ENCODE measurements at regions not wholly inside any gene's neighbourhood (a gene's known extent, or its start where the extent isn't known, plus 50 kb on each side); places are given as distances from the start of the nearest gene placed in this dataset.

- Histone ChIP-seq H3K4me2 (ENCODE audit: low read depth, low read length, poor library complexity, severe bottlenecking) (no peak overlapping the region), H3K79me2 (ENCODE audit: insufficient read depth, low read length) (no peaks in the 10 kb centered on the region), H3K36me3 (ENCODE audit: insufficient read depth, low read length) (no peaks in the 10 kb centered on the region), H3F3A (ENCODE audit: low read depth) (no peaks in the 10 kb centered on the region), H4K20me1 (ENCODE audit: insufficient read depth, low read length, poor library complexity, severe bottlenecking) (no peaks in the 10 kb centered on the region), H3K9me3 (ENCODE audit: insufficient read depth, low read depth, low read length) (no peaks in the 10 kb centered on the region), H3K4me1 (ENCODE audit: insufficient read depth, low read length, poor library complexity, severe bottlenecking) (no peaks in the 10 kb centered on the region), H3K27me3 (ENCODE audit: insufficient read depth, low read length, poor library complexity, severe bottlenecking) (no peaks in the 10 kb centered on the region), H3K4me3 (ENCODE audit: low read length, poor library complexity, severe bottlenecking) (no peak overlapping the region), H2AFZ (ENCODE audit: low read length) (no peak overlapping the region), H3K9ac (ENCODE audit: low read depth, low read length, poor library complexity, severe bottlenecking) (no peak overlapping the region), H3K9me2 (replicated peaks; ENCODE audit: low read depth, low read length) (no peaks in the 10 kb centered on the region)
- TF ChIP-seq CTCF (conservative IDR thresholded peaks at IDR 0.05; ENCODE audit: low read length) = no peak
- TF ChIP-seq EZH2phosphoT487 (IDR thresholded peaks at IDR 0.05; ENCODE audit: borderline replicate concordance) = no peak
Observed at GRCh38 chr2:83042053-83042452, 1417.0 kb downstream of the SUCLG1 start.

- Histone ChIP-seq H3K4me1 (ENCODE audit: insufficient read depth, low read length, poor library complexity, severe bottlenecking) (no peaks in the 10 kb centered on the region), H3F3A (ENCODE audit: low read depth) (no peaks in the 10 kb centered on the region), H3K9me3 (ENCODE audit: insufficient read depth, low read depth, low read length) (no peaks in the 10 kb centered on the region), H3K4me2 (ENCODE audit: low read depth, low read length, poor library complexity, severe bottlenecking) (no peak overlapping the region), H3K9me2 (replicated peaks; ENCODE audit: low read depth, low read length) (no peaks in the 10 kb centered on the region), H4K20me1 (ENCODE audit: insufficient read depth, low read length, poor library complexity, severe bottlenecking) (no peaks in the 10 kb centered on the region), H3K79me2 (ENCODE audit: insufficient read depth, low read length) (no peaks in the 10 kb centered on the region), H3K4me3 (ENCODE audit: low read length, poor library complexity, severe bottlenecking) (no peak overlapping the region), H3K27me3 (ENCODE audit: insufficient read depth, low read length, poor library complexity, severe bottlenecking) (no peaks in the 10 kb centered on the region), H3K9ac (ENCODE audit: low read depth, low read length, poor library complexity, severe bottlenecking) (no peak overlapping the region), H2AFZ (ENCODE audit: low read length) (no peak overlapping the region), H3K36me3 (ENCODE audit: insufficient read depth, low read length) (no peaks in the 10 kb centered on the region)
- no peak for TF ChIP-seq CTCF (conservative IDR thresholded peaks at IDR 0.05; ENCODE audit: low read length)
- no peak for TF ChIP-seq EZH2phosphoT487 (IDR thresholded peaks at IDR 0.05; ENCODE audit: borderline replicate concordance)
Observed at GRCh38 chr2:83022631-83023210, 1436.4 kb downstream of the SUCLG1 start.

GRCh38 chr2:83017366-83018090 lies 1441.6 kb downstream of the SUCLG1 start:
- no peaks in the 10 kb centered on the region for H3K36me3 ChIP-seq (ENCODE audit: insufficient read depth, low read length)
- no peaks in the 10 kb centered on the region for H3K9me2 ChIP-seq (replicated peaks; ENCODE audit: low read depth, low read length)
- no peak overlapping the region for H3K9ac ChIP-seq (ENCODE audit: low read depth, low read length, poor library complexity, severe bottlenecking)
- TF ChIP-seq CTCF (conservative IDR thresholded peaks at IDR 0.05; ENCODE audit: low read length) (no peak), EZH2phosphoT487 (IDR thresholded peaks at IDR 0.05; ENCODE audit: borderline replicate concordance) (no peak)
- H3K27me3 ChIP-seq (ENCODE audit: insufficient read depth, low read length, poor library complexity, severe bottlenecking) = no peaks in the 10 kb centered on the region
- H3K79me2 ChIP-seq (ENCODE audit: insufficient read depth, low read length) = no peaks in the 10 kb centered on the region
- H3F3A ChIP-seq (ENCODE audit: low read depth) = no peaks in the 10 kb centered on the region
- H3K4me3 ChIP-seq (ENCODE audit: low read length, poor library complexity, severe bottlenecking) = no peak overlapping the region
- H3K4me1 ChIP-seq (ENCODE audit: insufficient read depth, low read length, poor library complexity, severe bottlenecking) = no peaks in the 10 kb centered on the region
- H4K20me1 ChIP-seq (ENCODE audit: insufficient read depth, low read length, poor library complexity, severe bottlenecking) = no peaks in the 10 kb centered on the region
- H3K4me2 ChIP-seq (ENCODE audit: low read depth, low read length, poor library complexity, severe bottlenecking) = no peak overlapping the region
- H3K9me3 ChIP-seq (ENCODE audit: insufficient read depth, low read depth, low read length) = no peaks in the 10 kb centered on the region
- no peak overlapping the region for H2AFZ ChIP-seq (ENCODE audit: low read length)

Measured in Loucy (cell line).